H1 (cell line): ENCODE measurements at regions not wholly inside any gene's neighbourhood (a gene's known extent, or its start where the extent isn't known, plus 50 kb on each side); places are given as distances from the start of the nearest gene placed in this dataset.

ENCODE experiments used
- CHD7 ChIP-seq: fragments of 300-600 bp; sonication (generic); IDR thresholded peaks from 2 replicates; pipeline ENCODE4 v1.7.1; 2012; ENCODE audit warnings: low read length, moderate library complexity, mild to moderate bottlenecking, inconsistent platforms; ENCODE audit not compliant: insufficient replicate concordance
- KDM5A ChIP-seq: fragments of 200-600 bp; IDR thresholded peaks from 2 replicates; pipeline ENCODE4 v1.7.1; 2012; ENCODE audit warnings: mild to moderate bottlenecking, low read length, inconsistent platforms, mixed read lengths
- SP4 ChIP-seq: IDR thresholded peaks from 2 replicates; pipeline ENCODE4 v1.6.1; 2012; ENCODE audit warnings: low read length, inconsistent platforms

GRCh38 chr17:52482271-52482670, 323.8 kb upstream of the CA10 start (continued):
- TF ChIP-seq CHD7 = no peak
- TF ChIP-seq SP4 = no peak
- TF ChIP-seq KDM5A = no peak
